Choroid plexus epithelial cell (primary cell): ENCODE measurements at regions not wholly inside any gene's neighbourhood (a gene's known extent, or its start where the extent isn't known, plus 50 kb on each side); places are given as distances from the start of the nearest gene placed in this dataset.

Source experiments
- DNase-seq: peaks from one replicate; pipeline ENCODE4 v3.0.0-alpha.2; 2010; ENCODE audit warnings: low read depth
- H3K4me3 ChIP-seq: 2 replicates; pipeline ENCODE4 v1.5.1; 2011; ENCODE audit warnings: low read depth, mild to moderate bottlenecking, control low read depth, low read length, moderate library complexity
- TF ChIP-seq, protein P1 (sequence below): conservative IDR thresholded peaks from 2 replicates; pipeline ENCODE4 v1.5.1; 2011; ENCODE audit warnings: low read depth, mild to moderate bottlenecking, control low read depth, inconsistent platforms, low read length, moderate library complexity

DNA sequence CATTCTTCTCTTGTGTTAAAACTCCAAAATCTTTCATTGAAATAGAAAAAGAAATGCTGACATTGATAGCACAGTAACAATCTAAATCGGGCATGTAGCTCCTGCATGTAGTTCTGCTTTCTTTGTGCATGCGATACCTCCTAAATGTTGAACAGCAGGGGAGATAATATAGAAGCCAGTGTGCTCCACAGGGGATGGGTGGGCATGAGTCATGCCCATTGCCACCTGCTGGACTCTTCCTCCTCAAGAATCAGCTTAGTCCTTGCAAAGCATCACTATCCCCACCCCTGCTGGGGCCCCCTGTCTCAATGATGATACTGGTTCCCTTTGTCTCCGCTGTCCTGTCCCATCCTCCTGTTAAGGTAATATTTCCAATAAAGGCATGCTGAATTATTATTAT lies 203.0 kb downstream of the RWDD3 start:
- H3K4me3 ChIP-seq = no peak overlapping the region
- no peak for DNase-seq
- TF ChIP-seq, protein P1, sequence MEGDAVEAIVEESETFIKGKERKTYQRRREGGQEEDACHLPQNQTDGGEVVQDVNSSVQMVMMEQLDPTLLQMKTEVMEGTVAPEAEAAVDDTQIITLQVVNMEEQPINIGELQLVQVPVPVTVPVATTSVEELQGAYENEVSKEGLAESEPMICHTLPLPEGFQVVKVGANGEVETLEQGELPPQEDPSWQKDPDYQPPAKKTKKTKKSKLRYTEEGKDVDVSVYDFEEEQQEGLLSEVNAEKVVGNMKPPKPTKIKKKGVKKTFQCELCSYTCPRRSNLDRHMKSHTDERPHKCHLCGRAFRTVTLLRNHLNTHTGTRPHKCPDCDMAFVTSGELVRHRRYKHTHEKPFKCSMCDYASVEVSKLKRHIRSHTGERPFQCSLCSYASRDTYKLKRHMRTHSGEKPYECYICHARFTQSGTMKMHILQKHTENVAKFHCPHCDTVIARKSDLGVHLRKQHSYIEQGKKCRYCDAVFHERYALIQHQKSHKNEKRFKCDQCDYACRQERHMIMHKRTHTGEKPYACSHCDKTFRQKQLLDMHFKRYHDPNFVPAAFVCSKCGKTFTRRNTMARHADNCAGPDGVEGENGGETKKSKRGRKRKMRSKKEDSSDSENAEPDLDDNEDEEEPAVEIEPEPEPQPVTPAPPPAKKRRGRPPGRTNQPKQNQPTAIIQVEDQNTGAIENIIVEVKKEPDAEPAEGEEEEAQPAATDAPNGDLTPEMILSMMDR = no peak

GRCh38 chr1:95437781-95438180 lies 203.8 kb downstream of the RWDD3 start:
- TF ChIP-seq, protein P1 = no peak
- no peak for DNase-seq
- H3K4me3 ChIP-seq = no peak overlapping the region

DNA sequence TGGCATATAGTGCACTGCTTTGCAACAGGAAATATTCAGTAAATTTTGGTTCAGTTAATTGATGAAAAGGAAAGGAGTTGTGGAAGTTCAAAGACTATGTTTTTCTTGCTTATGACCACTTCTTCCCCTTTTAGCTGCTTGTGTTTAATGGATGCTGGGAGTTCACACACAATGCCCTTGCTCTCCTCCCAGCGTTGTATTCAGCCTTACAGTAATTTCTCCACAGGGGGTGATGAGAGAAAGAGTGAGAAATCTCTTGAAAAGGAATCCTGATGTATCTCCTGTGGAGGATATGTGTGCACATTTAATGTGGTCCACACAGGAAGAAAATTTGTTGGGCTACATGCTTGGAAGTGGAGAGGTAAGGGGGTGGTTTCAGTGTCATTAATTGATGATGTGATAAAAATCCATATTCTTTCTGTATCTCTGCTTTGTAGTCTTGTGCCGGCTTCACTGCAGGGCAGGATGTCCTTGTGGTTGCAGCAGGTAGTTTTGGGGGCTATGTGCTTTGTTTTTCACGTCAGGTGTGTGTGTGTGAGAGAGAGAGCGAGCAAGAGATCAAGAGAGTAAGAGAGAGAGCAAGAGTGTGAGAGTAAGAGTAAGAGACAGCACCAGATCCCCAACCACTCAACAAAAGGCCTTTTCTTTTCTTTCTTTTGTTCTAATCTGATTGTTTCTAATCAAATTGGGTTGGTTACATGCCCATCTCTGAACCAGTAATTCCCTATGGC lies 204.4 kb downstream of the RWDD3 start:
- no peak overlapping the region for H3K4me3 ChIP-seq
- DNase-seq = no peak
- TF ChIP-seq, protein P1 = no peak

DNA sequence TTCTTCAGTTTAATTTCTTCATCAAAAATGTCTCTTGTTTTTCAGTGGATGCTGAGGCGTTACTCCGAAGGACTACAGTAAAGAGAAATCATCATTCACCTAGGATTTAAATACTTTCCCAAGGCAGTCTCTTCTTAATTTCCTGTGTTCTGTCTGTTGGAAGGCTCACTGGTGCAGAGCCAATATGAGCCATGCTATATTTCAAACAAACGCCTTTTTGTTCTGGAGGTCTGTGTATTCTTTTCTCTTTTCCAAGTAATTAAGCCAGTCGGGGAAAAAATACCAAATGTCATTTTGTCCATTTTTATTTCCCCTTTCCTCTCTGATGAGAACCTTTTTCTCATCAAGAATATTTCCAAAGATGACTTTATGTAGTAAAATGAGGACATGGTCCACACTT lies 206.5 kb downstream of the RWDD3 start:
- no peak overlapping the region for H3K4me3 ChIP-seq
- TF ChIP-seq, protein P1 = no peak
- DNase-seq = no peak

GRCh38 chr1:95449516-95449915 lies 215.5 kb downstream of the RWDD3 start:
- no peak overlapping the region for H3K4me3 ChIP-seq
- TF ChIP-seq, protein P1 = no peak
- no peak for DNase-seq

DNA sequence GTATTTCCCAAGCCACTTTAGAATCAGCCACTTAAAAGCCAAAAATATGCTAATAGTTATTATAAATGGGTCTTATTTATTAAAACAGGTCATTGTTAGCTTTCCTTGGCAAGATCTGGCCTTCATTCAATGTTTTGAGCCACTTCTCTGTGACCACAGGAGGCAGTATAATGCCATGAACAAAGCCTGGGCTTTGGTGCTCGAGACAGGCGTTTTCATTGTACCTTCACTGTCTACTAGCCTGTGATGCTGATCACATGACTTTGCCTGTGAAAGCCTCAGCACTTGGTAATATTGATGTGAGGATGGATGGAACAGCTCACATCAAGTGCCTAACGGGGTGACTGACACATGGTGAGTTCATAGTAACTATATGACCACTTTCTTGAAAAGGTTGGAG lies 217.0 kb downstream of the RWDD3 start:
- DNase-seq = no peak
- TF ChIP-seq, protein P1 = no peak
- no peak overlapping the region for H3K4me3 ChIP-seq

GRCh38 chr1:95451904-95452303 lies 217.9 kb downstream of the RWDD3 start:
- TF ChIP-seq, protein P1 = no peak
- H3K4me3 ChIP-seq = no peak overlapping the region
- DNase-seq = no peak
